Endothelial cell of umbilical vein (primary cell): ENCODE measurements at regions not wholly inside any gene's neighbourhood (a gene's known extent, or its start where the extent isn't known, plus 50 kb on each side); places are given as distances from the start of the nearest gene placed in this dataset.

Experiments
- BruUV-seq: library from RNA; stranded (reverse); fragments of 400-500 nt; replicated peaks from 2 replicates; lab custom pipeline; 2021; lab: Mats Ljungman, UMichigan
- CTCF ChIA-PET: fragments of 300-600, 350-600 bp; sonication (Branson Sonifier 250); formaldehyde crosslinking; loops from one replicate; lab custom pipeline; 2021; ENCODE audit warnings: antibody characterized with exemption, inconsistent platforms; lab: Charles Lee
- POLR2A ChIA-PET: fragments of 300-600, 350-600 bp; sonication (Branson Sonifier 250); formaldehyde crosslinking; loops from one replicate; lab custom pipeline; 2021; ENCODE audit warnings: antibody characterized with exemption, inconsistent platforms; lab: Charles Lee
- DNase-seq: peaks from one replicate; pipeline ENCODE4 v3.0.0-alpha.2; 2011; ENCODE audit warnings: low read depth, low spot score
- FAIRE-seq: peaks from 2 replicates; lab custom pipeline; 2011; peaks lifted over from hg19 to GRCh38; lab: Jason Lieb, UNC
- H2AFZ ChIP-seq: 2 replicates; pipeline ENCODE4 v1.6.0; 2012; ENCODE audit warnings: low read depth, low read length, control low read depth, inconsistent platforms
- H3K27ac ChIP-seq: 2 replicates; pipeline ENCODE4 v1.5.1; 2011; ENCODE audit warnings: low read depth, mild to moderate bottlenecking, control low read depth, low read length, moderate library complexity; ENCODE audit not compliant: insufficient read depth
- H3K27me3 ChIP-seq, 2 experiments: 2 replicates each; pipeline versions ENCODE4 v1.6.0 to v1.6.1; 2011; ENCODE audit warnings: low read length in 2 of 2, mixed read lengths in 1 of 2; ENCODE audit not compliant: control insufficient read depth in 2 of 2, insufficient read depth in 2 of 2
- H3K36me3 ChIP-seq, 2 experiments: 2 replicates in 1 of 2; 3 replicates in 1 of 2; pipeline ENCODE4 v1.5.1; 2011; ENCODE audit warnings: low read length in 2 of 2, mild to moderate bottlenecking in 1 of 2, moderate library complexity in 1 of 2; ENCODE audit not compliant: control insufficient read depth in 2 of 2, insufficient read depth in 2 of 2; ENCODE audit errors: extremely low read depth in 1 of 2
- H3K4me1 ChIP-seq: 3 replicates; pipeline ENCODE4 v1.5.1; 2011; ENCODE audit warnings: mild to moderate bottlenecking, low read length; ENCODE audit not compliant: control insufficient read depth, insufficient read depth; ENCODE audit errors: extremely low read depth
- H3K4me2 ChIP-seq: 2 replicates; pipeline ENCODE4 v1.6.1; 2011; ENCODE audit warnings: low read length, control low read depth, mixed read lengths; ENCODE audit not compliant: insufficient read depth
- H3K4me3 ChIP-seq, 3 experiments: fragments of 200-600 bp in 1 of 3; sonication (generic), shearing (Covaris generic) in 1 of 3; replicated peaks in 1 of 3; 2 replicates each; pipeline ENCODE4 v1.5.1; 2011 to 2016; ENCODE audit warnings: control low read depth in 3 of 3, low read length in 3 of 3, mild to moderate bottlenecking in 2 of 3, inconsistent platforms in 1 of 3, low read depth in 1 of 3, moderate library complexity in 1 of 3; ENCODE audit not compliant: insufficient read depth in 1 of 3
- H3K79me2 ChIP-seq: 2 replicates; pipeline ENCODE4 v1.6.0; 2012; ENCODE audit warnings: low read length, inconsistent platforms; ENCODE audit not compliant: control insufficient read depth, insufficient read depth
- H3K9ac ChIP-seq: replicated peaks from 2 replicates; pipeline ENCODE3; 2011; ENCODE audit warnings: low read length, control low read depth; ENCODE audit not compliant: insufficient read depth; ENCODE audit errors: extremely low read depth
- H3K9me1 ChIP-seq: replicated peaks from 3 replicates; pipeline ENCODE4 v1.6.0; 2011; ENCODE audit warnings: mild to moderate bottlenecking, low read length; ENCODE audit not compliant: control insufficient read depth, insufficient read depth; ENCODE audit errors: extremely low read depth
- H3K9me3 ChIP-seq: replicated peaks from 2 replicates; pipeline ENCODE4 v1.5.1; 2012; ENCODE audit warnings: low read length, inconsistent platforms; ENCODE audit not compliant: control insufficient read depth, insufficient read depth
- H4K20me1 ChIP-seq: replicated peaks from 2 replicates; pipeline ENCODE3; 2011; ENCODE audit warnings: mild to moderate bottlenecking, low read length; ENCODE audit not compliant: control insufficient read depth, insufficient read depth; ENCODE audit errors: extremely low read depth
- EZH2 ChIP-seq: IDR thresholded peaks from 2 replicates; pipeline ENCODE4 v1.6.1; 2012; ENCODE audit warnings: borderline replicate concordance, low read depth, mild to moderate bottlenecking, moderate library complexity, low read length, inconsistent platforms; ENCODE audit not compliant: severe bottlenecking
- FOS ChIP-seq: IDR thresholded peaks from 2 replicates; pipeline ENCODE4 v1.6.1; 2011; ENCODE audit warnings: mild to moderate bottlenecking, low read length, moderate library complexity, borderline replicate concordance; ENCODE audit not compliant: insufficient read depth
- GATA2 ChIP-seq: IDR thresholded peaks from 2 replicates; pipeline ENCODE4 v1.7.0; 2011; ENCODE audit warnings: low read depth, mild to moderate bottlenecking, moderate library complexity, mixed read lengths, low read length; ENCODE audit not compliant: insufficient read length, insufficient read depth
- JUN ChIP-seq: IDR thresholded peaks from 2 replicates; pipeline ENCODE4 v1.6.1; 2011; ENCODE audit warnings: borderline replicate concordance, low read depth; ENCODE audit not compliant: insufficient read length, insufficient read depth
- MYC ChIP-seq: IDR thresholded peaks from one replicate; pipeline ENCODE4 v1.6.1; 2011; ENCODE audit warnings: mild to moderate bottlenecking, low read depth, low read length
- POLR2A ChIP-seq: IDR thresholded peaks from 2 replicates; pipeline ENCODE4 v1.6.1; 2012; ENCODE audit warnings: low read depth, mild to moderate bottlenecking, control low read depth, low read length
- POLR2AphosphoS5 ChIP-seq: IDR thresholded peaks from 2 replicates; pipeline ENCODE4 v1.6.1; 2012; ENCODE audit warnings: low read depth, mild to moderate bottlenecking, control low read depth, low read length, moderate library complexity; ENCODE audit not compliant: insufficient read depth
- dilution Hi-C: fragments of 300-500 bp; cut with MboI; formaldehyde crosslinking; loops from one replicate; pipeline ENCODE4 v1.15.0; 2019; ENCODE audit warnings: low sequenced_read_pairs; ENCODE audit not compliant: extremely low pct_ligation_motif_present
- intact Hi-C: fragments of 100-400 bp; cut with micrococcal nuclease; formaldehyde crosslinking; loops from one replicate; pipeline ENCODE4 v1.10.0; 2022
- TF ChIP-seq, protein P1 (sequence below): IDR thresholded peaks from 2 replicates; pipeline ENCODE4 v1.6.1; 2011; ENCODE audit not compliant: insufficient read depth, insufficient read length
- TF ChIP-seq, protein P2 (sequence below), 2 donors: IDR thresholded peaks; 1 replicate in 1 of 2; 2 replicates in 1 of 2; pipeline ENCODE4 v1.5.1; 2011; ENCODE audit warnings: low read length in 2 of 2, mild to moderate bottlenecking in 2 of 2, moderate library complexity in 2 of 2, control low read depth in 1 of 2, inconsistent platforms in 1 of 2, low read depth in 1 of 2; ENCODE audit not compliant: insufficient read depth in 1 of 2; ENCODE audit errors: extremely low read depth in 1 of 2

DNA sequence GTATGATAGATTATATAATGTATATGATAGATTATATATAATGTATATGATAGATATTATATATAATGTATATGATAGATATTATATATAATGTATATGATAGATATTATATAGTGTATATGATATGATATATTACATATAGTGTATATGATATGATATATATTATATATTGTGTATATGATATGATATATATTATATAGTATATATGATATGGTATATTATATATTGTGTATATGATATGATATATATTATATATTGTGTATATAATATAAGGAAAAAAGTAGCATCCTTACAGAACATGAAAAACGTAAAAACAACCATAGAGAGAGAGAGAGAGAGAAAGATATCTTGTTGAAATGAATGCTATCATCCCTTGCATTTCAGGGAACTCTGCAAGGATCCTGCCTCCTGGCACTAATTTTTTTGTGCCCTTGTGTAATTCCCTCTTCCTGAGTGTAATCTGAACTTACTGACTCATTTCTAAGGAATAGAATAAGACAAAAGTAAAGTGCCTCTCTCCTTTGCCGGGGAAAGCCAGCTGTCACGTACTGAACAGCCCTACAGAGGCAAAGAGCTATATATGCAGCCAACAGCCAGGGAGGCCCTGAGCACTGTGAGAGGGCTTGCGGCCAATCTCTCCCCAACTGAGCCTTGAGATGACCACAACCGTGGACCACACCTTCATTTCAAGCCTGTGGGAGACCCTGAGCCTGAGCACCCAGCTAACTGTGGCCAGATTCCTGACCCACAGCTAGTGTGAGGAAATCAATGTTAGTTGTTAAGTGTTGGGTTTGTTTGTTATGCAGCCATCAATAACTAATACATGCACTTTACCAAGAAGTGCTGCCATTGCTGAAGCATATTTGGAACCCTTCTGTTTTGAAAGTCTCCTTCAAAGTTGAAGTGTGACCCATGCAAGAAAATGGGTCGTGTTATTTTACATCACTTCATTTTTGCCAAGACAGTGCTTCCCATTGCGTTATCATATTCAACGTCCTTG lies 61.1 kb upstream of the EZH2 start:
- Histone ChIP-seq H3K27me3 (no peaks in the 10 kb centered on the region), H3K4me1 (peaks cover 13% of the 10 kb centered on the region), H2AFZ (no peak overlapping the region), H3K79me2 (no peaks in the 10 kb centered on the region), H3K9ac (no peak overlapping the region), H3K27ac (no peak overlapping the region), H3K36me3 (no peaks in the 10 kb centered on the region), H4K20me1 (no peaks in the 10 kb centered on the region), H3K9me1 (no peaks in the 10 kb centered on the region), H3K4me2 (no peak overlapping the region), H3K9me3 (no peaks in the 10 kb centered on the region), H3K4me3 (no peak overlapping the region)
- intact Hi-C loops (loop anchor here (5.0 kb wide), 1 partner anchor 368 kb away; no protein-coding TSS in a partner anchor), dilution Hi-C loops (no loop called here)
- TF ChIP-seq, protein P1, sequence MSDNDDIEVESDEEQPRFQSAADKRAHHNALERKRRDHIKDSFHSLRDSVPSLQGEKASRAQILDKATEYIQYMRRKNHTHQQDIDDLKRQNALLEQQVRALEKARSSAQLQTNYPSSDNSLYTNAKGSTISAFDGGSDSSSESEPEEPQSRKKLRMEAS: no peak
- TF ChIP-seq POLR2AphosphoS5: no peak
- TF ChIP-seq JUN: no peak
- TF ChIP-seq, protein P2, sequence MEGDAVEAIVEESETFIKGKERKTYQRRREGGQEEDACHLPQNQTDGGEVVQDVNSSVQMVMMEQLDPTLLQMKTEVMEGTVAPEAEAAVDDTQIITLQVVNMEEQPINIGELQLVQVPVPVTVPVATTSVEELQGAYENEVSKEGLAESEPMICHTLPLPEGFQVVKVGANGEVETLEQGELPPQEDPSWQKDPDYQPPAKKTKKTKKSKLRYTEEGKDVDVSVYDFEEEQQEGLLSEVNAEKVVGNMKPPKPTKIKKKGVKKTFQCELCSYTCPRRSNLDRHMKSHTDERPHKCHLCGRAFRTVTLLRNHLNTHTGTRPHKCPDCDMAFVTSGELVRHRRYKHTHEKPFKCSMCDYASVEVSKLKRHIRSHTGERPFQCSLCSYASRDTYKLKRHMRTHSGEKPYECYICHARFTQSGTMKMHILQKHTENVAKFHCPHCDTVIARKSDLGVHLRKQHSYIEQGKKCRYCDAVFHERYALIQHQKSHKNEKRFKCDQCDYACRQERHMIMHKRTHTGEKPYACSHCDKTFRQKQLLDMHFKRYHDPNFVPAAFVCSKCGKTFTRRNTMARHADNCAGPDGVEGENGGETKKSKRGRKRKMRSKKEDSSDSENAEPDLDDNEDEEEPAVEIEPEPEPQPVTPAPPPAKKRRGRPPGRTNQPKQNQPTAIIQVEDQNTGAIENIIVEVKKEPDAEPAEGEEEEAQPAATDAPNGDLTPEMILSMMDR (IDR thresholded peaks at IDR 0.05; ENCODE audit: extremely low read depth in 1 of 2, insufficient read depth in 1 of 2, low read depth in 1 of 2, low read length in 2 of 2): no peak
- no peak for TF ChIP-seq GATA2
- no peak for TF ChIP-seq POLR2A
- no peak for TF ChIP-seq MYC
- TF ChIP-seq EZH2: no peak
- no peak for TF ChIP-seq FOS
- no TSS peak for BruUV-seq
- ChIA-PET POLR2A (no interaction called here), CTCF (interaction anchor here (0.6 kb wide), 2 partner anchors 12 to 41 kb away, joined by 3 to 6 read pairs; no protein-coding TSS in a partner anchor)
- FAIRE-seq: no peak
- no peak for DNase-seq
